ENCODE measurements at regions not wholly inside any gene's neighbourhood (a gene's known extent, or its start where the extent isn't known, plus 50 kb on each side); places are given as distances from the start of the nearest gene placed in this dataset.
"Not testable (repeated sequence)": the region's sequence is repeated elsewhere in the genome, so short reads cannot be mapped to it uniquely, and the experiment has no call there.

DNA sequence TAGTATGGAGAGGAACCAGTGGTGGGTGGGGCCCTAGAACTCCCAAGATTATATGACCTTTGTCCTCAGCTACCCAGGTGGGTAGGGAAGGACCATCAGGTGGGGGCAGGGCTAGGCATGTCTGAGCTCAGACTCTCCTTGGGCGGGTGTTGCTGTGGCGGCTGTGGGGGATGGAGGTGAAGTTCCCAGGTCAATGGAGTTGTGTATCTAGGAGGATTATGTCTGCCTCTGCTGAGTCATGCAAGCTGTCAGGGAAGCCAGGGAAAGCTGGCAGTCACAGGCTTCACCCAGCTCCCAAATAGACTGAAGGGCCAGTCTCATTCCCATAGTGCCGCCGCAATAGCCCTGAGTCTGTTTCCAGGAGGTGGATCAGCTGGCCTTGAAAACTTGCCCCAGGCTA, 139.7 kb upstream of the CFAP20DC start:
- no peaks in the 10 kb centered on the region for H3K27me3 Mint-ChIP-seq (ENCODE audit: low read depth)
- peaks cover 24% of the 10 kb centered on the region for H3K4me1 Mint-ChIP-seq
- H3K4me3 Mint-ChIP-seq, result no peak overlapping the region
- no peaks in the 10 kb centered on the region for H3K9me3 Mint-ChIP-seq
- H3K36me3 Mint-ChIP-seq (ENCODE audit: low read depth), result no peaks in the 10 kb centered on the region
- H3K27ac Mint-ChIP-seq, result no peak overlapping the region
- TF ChIP-seq, protein P1, sequence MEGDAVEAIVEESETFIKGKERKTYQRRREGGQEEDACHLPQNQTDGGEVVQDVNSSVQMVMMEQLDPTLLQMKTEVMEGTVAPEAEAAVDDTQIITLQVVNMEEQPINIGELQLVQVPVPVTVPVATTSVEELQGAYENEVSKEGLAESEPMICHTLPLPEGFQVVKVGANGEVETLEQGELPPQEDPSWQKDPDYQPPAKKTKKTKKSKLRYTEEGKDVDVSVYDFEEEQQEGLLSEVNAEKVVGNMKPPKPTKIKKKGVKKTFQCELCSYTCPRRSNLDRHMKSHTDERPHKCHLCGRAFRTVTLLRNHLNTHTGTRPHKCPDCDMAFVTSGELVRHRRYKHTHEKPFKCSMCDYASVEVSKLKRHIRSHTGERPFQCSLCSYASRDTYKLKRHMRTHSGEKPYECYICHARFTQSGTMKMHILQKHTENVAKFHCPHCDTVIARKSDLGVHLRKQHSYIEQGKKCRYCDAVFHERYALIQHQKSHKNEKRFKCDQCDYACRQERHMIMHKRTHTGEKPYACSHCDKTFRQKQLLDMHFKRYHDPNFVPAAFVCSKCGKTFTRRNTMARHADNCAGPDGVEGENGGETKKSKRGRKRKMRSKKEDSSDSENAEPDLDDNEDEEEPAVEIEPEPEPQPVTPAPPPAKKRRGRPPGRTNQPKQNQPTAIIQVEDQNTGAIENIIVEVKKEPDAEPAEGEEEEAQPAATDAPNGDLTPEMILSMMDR (IDR thresholded peaks at IDR 0.05; ENCODE audit: unreplicated experiment in 3 of 3), result no peak

DNA sequence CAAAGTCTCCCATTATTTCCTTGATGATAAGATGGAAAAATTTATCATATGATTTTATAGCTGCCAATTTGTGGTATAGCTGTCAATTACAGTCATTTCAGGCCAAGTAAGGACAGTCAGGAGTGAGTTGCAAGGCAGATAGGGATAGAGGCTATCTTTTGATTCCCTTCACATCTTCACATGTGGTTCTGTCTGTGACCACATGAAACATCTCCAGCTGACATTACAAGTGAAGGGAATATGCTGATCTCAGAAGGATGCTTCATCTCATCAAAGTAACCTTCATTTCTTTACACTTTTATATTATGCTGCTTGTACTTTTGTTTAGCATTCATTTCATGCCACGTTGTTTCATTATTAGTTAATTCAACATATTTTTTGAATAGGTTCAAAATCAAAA, 136.9 kb upstream of the CFAP20DC start:
- H3K27me3 Mint-ChIP-seq (ENCODE audit: low read depth), result no peaks in the 10 kb centered on the region
- TF ChIP-seq, protein P1 (IDR thresholded peaks at IDR 0.05; ENCODE audit: unreplicated experiment in 3 of 3), result no peak
- H3K4me3 Mint-ChIP-seq, result no peak overlapping the region
- H3K36me3 Mint-ChIP-seq (ENCODE audit: low read depth), result no peaks in the 10 kb centered on the region
- peak overlapping the region in 1 of 3 experiments; percentile 82 for H3K27ac Mint-ChIP-seq
- H3K4me1 Mint-ChIP-seq, result peaks cover 24% of the 10 kb centered on the region
- H3K9me3 Mint-ChIP-seq, result peaks cover 2% of the 10 kb centered on the region

DNA sequence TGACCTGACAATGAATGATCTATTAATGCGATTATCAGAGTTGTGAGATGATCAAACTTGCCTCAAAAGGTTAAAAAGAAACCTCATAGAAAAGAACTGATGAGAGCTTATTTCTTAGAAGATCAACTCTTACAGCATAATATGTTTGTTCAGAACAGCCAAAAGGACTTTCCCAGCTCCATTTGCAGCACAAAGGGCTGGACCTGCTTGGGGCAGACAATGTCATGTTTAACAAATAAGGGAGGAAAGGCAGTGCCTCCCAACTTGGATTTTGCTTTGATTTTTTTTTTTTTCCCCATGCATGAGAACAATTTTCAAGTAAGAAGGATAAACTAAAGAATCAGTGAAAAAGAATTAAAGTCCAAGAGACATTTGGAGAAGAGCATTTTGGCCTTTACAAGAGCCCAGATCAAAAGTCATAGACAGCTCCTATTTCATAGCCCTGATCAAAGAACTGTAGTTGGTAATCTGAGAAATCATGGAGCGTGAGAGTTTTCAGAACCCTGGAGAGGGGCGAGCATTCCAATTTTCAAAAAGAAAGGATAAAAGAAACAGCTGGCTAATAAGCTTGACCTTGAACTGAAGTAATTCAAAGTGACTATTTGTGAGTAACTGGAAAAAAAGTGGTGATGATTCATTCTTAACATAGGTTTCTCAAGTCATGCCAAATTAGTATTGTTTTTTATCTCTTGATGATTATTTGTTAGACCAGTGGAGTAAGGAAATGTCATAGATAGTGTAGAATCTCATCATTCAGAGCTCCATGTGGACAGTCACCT, 136.0 kb upstream of the CFAP20DC start:
- no peaks in the 10 kb centered on the region for H3K27me3 Mint-ChIP-seq (ENCODE audit: low read depth)
- H3K9me3 Mint-ChIP-seq, result peaks cover 2% of the 10 kb centered on the region
- peak overlapping the region in 2 of 3 experiments; percentile 47 to 82 for H3K27ac Mint-ChIP-seq
- H3K4me1 Mint-ChIP-seq, result peaks cover 24% of the 10 kb centered on the region
- no peaks in the 10 kb centered on the region for H3K36me3 Mint-ChIP-seq (ENCODE audit: low read depth)
- H3K4me3 Mint-ChIP-seq, result no peak overlapping the region
- TF ChIP-seq, protein P1 (IDR thresholded peaks at IDR 0.05; ENCODE audit: unreplicated experiment in 3 of 3), result no peak

DNA sequence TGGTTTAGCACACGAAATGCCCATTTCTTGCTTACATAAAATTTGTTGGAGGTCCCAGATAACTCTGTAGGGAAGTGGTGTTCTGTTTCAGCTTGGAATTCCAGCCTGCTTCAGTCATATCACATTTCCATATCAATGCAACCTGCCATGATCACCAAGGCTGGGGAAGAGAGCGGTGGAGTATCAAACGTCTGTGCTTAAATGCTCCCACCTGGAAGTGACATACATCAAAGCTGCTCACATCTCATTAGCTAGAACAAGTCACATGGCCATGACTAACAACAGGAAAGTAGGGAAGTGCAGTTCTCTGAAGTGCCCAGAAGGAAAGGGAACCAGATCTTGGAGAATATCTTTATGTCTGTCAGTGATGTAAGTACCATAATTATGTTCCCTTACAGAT, 130.2 kb upstream of the CFAP20DC start:
- H3K36me3 Mint-ChIP-seq (ENCODE audit: low read depth), result no peaks in the 10 kb centered on the region
- H3K27me3 Mint-ChIP-seq (ENCODE audit: low read depth), result no peaks in the 10 kb centered on the region
- peaks cover 12% of the 10 kb centered on the region for H3K9me3 Mint-ChIP-seq
- H3K4me3 Mint-ChIP-seq, result no peak overlapping the region
- peaks cover under 1% of the 10 kb centered on the region for H3K4me1 Mint-ChIP-seq
- no peak overlapping the region for H3K27ac Mint-ChIP-seq
- TF ChIP-seq, protein P1 (IDR thresholded peaks at IDR 0.05; ENCODE audit: unreplicated experiment in 3 of 3), result no peak

DNA sequence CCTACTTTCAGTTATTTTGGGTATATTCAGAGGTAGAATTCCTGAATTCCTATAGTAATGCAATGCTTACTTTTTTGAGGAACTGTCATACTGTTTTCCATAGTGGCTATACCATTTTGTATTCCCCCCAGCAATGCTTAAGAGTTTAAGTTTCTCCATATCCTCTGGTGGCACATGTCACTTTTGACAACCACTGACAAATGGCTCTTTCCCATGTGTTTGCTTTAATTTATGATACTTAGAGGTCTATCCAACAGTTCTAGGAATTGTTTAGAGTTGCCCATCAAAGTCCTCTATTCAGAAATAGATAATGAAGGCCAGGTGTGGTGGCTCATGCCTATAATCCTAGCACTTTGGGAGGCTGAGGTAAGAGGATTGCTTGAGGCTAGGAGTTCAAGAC, 128.9 kb upstream of the CFAP20DC start:
- H3K27me3 Mint-ChIP-seq (ENCODE audit: low read depth), result no peaks in the 10 kb centered on the region
- H3K4me1 Mint-ChIP-seq, result no peaks in the 10 kb centered on the region
- TF ChIP-seq, protein P1 (IDR thresholded peaks at IDR 0.05; ENCODE audit: unreplicated experiment in 3 of 3), result no peak
- H3K27ac Mint-ChIP-seq, result no peak overlapping the region
- no peaks in the 10 kb centered on the region for H3K36me3 Mint-ChIP-seq (ENCODE audit: low read depth)
- H3K9me3 Mint-ChIP-seq, result peaks cover 20% of the 10 kb centered on the region
- H3K4me3 Mint-ChIP-seq, result no peak overlapping the region

DNA sequence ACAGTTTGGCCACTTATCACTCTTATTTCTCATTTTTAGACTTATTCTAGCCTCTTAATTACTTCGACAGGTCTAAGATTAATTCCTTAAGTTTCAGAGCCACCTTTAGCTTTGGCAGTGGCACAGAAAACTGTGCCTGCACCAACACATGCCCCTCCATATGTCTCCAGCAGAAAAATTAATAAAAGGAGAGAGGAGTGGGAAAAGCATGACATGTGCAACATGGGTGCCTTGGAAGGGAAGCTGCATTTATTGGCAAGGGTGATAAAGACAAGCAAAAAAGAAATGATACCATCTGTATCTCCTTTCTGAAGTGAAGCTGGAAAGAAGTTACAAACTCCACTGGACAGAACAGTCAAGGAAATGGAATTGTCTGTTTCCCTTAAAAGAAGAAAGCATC, 121.7 kb upstream of the CFAP20DC start:
- Mint-ChIP-seq H3K9me3 (peaks cover 27% of the 10 kb centered on the region), H3K27me3 (ENCODE audit: low read depth) (no peaks in the 10 kb centered on the region), H3K36me3 (ENCODE audit: low read depth) (no peaks in the 10 kb centered on the region), H3K4me3 (no peak overlapping the region), H3K27ac (no peak overlapping the region), H3K4me1 (no peaks in the 10 kb centered on the region)
- TF ChIP-seq, protein P1 (IDR thresholded peaks at IDR 0.05; ENCODE audit: unreplicated experiment in 3 of 3), result no peak

DNA sequence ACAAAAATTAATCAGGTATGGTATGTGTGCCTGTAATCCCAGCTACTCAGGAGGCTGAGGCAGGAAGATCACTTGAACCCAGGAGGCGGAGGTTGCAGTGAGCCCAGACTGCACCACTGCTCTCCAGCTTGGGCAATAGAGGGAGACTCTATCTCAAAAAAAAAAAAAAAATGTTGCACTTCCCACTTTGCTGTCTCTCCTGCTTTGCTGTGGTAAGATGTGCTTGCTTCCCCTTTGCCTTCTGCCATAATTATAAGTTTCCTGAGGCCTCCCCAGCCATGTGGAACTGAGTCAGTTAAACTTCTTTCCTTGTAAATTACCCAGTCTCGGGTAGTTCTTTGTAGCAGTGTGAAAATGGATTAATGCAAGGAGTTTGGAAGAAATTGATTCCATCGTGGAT, 120.3 kb upstream of the CFAP20DC start:
- not testable (repeated sequence) for H3K4me3 Mint-ChIP-seq; H3K4me1 Mint-ChIP-seq; H3K27me3 Mint-ChIP-seq (ENCODE audit: low read depth)

More for the DNA sequence above, 120.3 kb upstream of the CFAP20DC start:
- not testable (repeated sequence) for H3K27ac Mint-ChIP-seq; H3K36me3 Mint-ChIP-seq (ENCODE audit: low read depth)
- H3K9me3 Mint-ChIP-seq, result peaks cover 23% of the 10 kb centered on the region

Measured in nephron (organoid).